NCI-H2081 (cell line): ENCODE measurements at regions not wholly inside any gene's neighbourhood (a gene's known extent, or its start where the extent isn't known, plus 50 kb on each side); places are given as distances from the start of the nearest gene placed in this dataset.

ENCODE experiments used
- DNase-seq, 2 experiments: peaks; one replicate each; lab custom pipeline; 2025; lab: John Stamatoyannopoulos, UW

DNA sequence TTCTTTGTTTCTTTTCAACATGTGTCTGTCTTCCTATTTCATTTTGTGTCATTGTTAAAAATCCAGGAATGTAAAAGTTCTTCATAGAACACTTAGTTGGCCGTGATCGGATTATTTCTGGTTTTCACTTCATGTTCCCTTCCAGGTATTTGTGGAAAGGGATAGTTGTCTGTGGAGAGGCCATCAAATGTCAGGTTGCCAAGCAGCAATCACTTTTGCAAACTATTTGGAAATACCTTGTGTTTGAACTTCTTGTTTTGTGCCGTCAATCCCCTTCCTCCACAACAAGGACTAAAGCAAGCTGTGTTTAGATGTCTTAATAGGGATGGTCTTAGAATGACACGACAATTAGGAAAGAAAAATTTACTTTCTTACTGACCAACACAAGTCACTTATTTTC lies 116.9 kb upstream of the MPDZ start:
- DNase-seq: no peak

GRCh38 chr9:13395156-13395555 lies 115.7 kb upstream of the MPDZ start:
- DNase-seq: no peak

- DNase-seq: no peak
These were observed 108.7 kb upstream of the MPDZ start for GRCh38 chr9:13388157-13388556.

GRCh38 chr9:13387734-13388067 lies 108.2 kb upstream of the MPDZ start:
- DNase-seq: no peak

- no peak for DNase-seq
These were observed 107.6 kb upstream of the MPDZ start for GRCh38 chr9:13386935-13387733.

- DNase-seq: no peak
These were observed 106.8 kb upstream of the MPDZ start for GRCh38 chr9:13386316-13386715.

DNA sequence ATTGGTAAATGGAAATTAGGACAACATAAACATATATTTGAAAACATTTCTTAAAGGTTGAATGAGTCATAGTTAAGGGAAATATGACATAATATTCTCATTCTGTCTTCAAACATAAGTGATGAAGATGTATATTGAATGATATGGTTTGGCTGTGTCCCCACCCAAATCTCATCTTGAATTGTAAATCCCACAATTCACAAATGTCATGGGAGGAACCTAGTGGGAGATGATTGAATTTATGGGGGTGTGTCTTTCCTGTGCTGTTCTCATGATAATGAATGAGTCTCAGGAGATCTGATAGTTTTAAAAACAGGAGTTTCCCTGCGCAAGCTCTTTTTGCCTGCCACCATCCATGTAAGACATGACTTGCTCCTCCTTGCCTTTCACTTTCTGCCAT lies 104.4 kb upstream of the MPDZ start:
- DNase-seq: no peak

GRCh38 chr9:13383216-13383615 lies 103.7 kb upstream of the MPDZ start:
- DNase-seq: no peak

DNA sequence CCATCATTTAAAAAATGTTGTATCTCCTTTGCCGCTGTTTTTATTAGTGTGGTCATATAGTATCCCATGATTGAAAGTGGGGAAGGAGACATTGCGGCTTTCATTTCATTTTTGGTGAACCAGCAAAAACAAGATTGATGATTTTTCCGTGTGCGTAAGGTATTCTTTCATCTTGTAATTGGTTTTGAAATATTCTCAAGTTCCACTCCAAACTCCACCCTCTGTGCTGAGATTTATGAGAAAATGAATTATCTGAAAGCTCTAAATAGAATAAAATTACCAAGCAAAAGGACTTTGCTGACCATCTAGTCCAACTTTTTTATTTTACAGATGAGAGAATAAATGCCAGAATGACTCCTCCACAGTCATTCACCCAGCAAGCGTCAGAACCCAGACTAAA lies 103.1 kb upstream of the MPDZ start:
- DNase-seq: no peak

DNA sequence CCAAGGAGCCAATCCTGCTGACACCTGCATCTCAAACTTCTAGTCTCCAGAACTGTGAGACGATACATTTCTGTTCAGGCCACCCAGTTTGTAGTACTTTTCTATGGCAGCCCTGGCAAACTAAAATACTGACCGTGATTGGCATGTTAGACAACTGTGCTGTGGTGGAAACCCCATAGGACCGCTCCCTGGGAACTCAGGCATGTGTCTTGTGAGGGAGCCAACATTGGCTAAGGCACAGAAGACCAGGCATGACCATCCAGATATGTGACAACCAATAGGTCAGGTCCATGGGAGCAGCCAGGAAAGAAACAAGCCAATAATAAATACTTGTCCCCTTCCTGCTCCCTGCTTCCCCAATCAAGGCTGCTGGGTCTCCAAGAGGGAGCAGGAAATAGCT lies 101.4 kb upstream of the MPDZ start:
- no peak for DNase-seq

GRCh38 chr9:13378154-13378553 lies 98.7 kb upstream of the MPDZ start:
- no peak for DNase-seq

GRCh38 chr9:13377171-13377925 lies 97.9 kb upstream of the MPDZ start:
- peak; percentile 65 to 85 for DNase-seq

DNA sequence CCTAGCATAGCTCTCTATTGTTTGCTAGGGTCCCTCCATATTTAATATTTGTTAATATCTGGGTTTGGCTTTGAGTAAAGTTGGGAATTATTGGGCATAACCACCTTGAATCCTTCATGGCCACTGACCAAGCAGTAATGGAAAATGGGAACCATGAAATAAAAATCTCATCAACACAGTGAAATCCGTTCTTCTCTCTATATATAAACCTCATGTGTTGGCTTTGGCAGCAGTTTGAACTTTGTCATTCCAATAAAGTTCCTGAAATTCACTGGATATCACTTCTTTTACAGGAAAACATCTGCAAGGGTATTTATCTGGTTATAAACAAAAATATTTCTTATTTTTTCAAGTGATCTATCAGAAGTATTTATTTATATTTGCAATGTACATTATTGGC lies 93.0 kb upstream of the MPDZ start:
- no peak for DNase-seq

GRCh38 chr9:13369431-13369830 lies 89.9 kb upstream of the MPDZ start:
- peak; percentile 7 to 83 for DNase-seq

DNA sequence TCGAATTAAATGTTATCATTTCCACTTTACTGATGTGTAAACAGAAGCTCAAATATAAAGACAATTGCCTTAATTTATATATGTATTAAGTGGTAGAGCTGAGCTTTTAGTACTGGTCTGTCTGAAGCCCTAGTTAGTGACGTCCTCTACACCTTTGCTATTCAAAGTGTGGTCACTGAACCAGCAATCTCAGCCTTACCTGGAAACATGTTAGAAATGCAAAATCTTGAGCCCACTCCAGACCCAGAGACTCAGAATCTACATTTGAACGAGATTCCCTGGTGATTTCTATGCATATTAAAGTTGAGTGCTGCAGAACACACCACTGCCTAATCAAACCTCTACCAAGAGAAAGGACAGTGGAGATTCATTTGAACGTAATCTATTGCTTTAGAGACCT lies 88.3 kb upstream of the MPDZ start:
- no peak for DNase-seq

DNA sequence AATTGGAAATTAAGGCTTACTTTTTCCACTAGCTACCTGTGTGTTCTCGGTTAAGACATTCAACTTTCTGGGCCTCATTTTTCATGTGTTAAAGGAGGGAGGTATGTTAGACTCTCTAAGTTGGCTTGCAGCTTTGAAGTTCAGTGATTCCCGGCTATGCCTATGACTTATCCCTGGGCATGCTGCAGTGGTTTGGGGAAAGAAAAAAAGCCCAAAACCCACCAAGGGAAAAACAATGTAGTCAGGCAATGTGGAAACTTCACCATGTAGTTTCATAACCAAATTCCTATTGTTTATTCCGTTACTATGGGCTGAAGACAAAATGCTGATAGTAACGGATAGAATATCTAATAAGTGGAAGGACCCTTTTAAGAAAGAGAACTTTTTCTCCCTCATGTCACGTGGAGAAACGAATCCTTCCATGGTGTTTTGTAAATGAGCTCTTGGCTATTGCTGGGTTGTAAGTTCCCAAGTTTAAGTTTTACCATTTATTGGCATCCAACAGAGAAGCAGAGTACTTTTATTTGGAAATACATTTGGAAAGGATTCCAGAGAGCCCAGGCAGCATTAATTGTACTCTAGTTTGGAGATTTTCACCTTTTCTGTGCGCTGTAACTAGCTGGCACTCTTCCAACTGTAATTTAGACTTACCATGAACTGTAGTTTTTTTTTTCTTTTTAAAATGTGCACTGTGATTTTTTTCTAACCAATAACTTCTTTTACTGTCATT lies 84.9 kb upstream of the MPDZ start:
- DNase-seq: no peak

GRCh38 chr9:13361076-13361475 lies 81.6 kb upstream of the MPDZ start:
- DNase-seq: no peak

GRCh38 chr9:13360188-13360587 lies 80.7 kb upstream of the MPDZ start:
- no peak for DNase-seq

- DNase-seq: no peak
These were observed 78.6 kb upstream of the MPDZ start for GRCh38 chr9:13358128-13358527.

- DNase-seq: peak in 1 of 2 experiments; percentile 24
These were observed 75.2 kb upstream of the MPDZ start for GRCh38 chr9:13354733-13355132.

GRCh38 chr9:13352451-13352979 lies 73.0 kb upstream of the MPDZ start:
- no peak for DNase-seq

DNA sequence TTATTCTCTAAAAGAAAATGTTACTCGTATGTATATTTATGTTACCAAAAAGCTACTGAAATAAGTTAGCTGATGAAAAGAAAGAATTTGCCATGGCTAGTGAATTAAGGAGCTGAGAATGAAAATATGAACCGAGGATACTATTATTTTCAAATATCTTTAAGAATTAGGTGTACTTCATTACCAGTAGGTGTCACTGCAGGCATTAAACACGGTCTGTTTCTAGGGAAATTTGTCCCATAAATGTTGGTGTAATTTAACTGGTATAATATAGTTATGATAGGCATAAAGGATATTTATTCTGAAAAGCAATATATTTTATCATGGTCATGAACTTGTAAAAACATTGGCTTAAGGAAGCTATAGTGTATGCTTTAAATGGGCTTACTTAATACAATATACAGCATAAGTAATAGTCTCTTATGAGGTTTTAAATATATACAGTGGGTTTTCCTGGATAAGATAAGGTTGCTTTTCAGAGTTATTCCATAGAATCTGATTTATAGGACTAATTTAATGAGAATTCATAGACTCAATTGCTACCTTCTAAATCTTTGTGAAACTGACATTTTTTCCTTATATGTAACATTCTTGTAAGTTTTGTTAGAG lies 72.4 kb upstream of the MPDZ start:
- peak; percentile 69 to 71 for DNase-seq
